Epithelial cell of prostate (primary cell): ENCODE measurements at regions not wholly inside any gene's neighbourhood (a gene's known extent, or its start where the extent isn't known, plus 50 kb on each side); places are given as distances from the start of the nearest gene placed in this dataset.

Experiments
- DNase-seq: peaks from one replicate; pipeline ENCODE4 v3.0.0-alpha.2; 2011; ENCODE audit warnings: low read depth, low spot score
- H3K27ac ChIP-seq: fragments of 450-650 bp; 2 replicates; pipeline ENCODE4 v1.5.1; 2017; ENCODE audit warnings: mild to moderate bottlenecking

- no peak overlapping the region for H3K27ac ChIP-seq
These were observed 143.8 kb upstream of the SLC1A4 start for GRCh38 chr2:64845273-64845905.

GRCh38 chr2:64846177-64846576 lies 143.0 kb upstream of the SLC1A4 start:
- H3K27ac ChIP-seq = no peak overlapping the region
- DNase-seq = no peak

More at GRCh38 chr2:64845273-64845905, 143.8 kb upstream of the SLC1A4 start:
- no peak for DNase-seq

- no peak for DNase-seq
- H3K27ac ChIP-seq = peak overlapping the region; percentile 47
These were observed 141.3 kb upstream of the SLC1A4 start for GRCh38 chr2:64847930-64848329.

GRCh38 chr2:64848363-64848762 lies 140.8 kb upstream of the SLC1A4 start:
- no peak for DNase-seq
- H3K27ac ChIP-seq = peak overlapping the region; percentile 47

GRCh38 chr2:64848945-64849344 lies 140.3 kb upstream of the SLC1A4 start:
- DNase-seq = no peak
- H3K27ac ChIP-seq = peak overlapping the region; percentile 47

- no peak overlapping the region for H3K27ac ChIP-seq
These were observed 138.6 kb upstream of the SLC1A4 start for GRCh38 chr2:64850642-64851041.

GRCh38 chr2:64852771-64853241 lies 136.4 kb upstream of the SLC1A4 start:
- no peak for DNase-seq
- H3K27ac ChIP-seq = no peak overlapping the region

More at GRCh38 chr2:64850642-64851041, 138.6 kb upstream of the SLC1A4 start:
- DNase-seq = no peak

GRCh38 chr2:64853306-64853705 lies 135.9 kb upstream of the SLC1A4 start:
- H3K27ac ChIP-seq = no peak overlapping the region

GRCh38 chr2:64853894-64854293 lies 135.3 kb upstream of the SLC1A4 start:
- no peak for DNase-seq
- H3K27ac ChIP-seq = no peak overlapping the region

More at GRCh38 chr2:64853306-64853705, 135.9 kb upstream of the SLC1A4 start:
- no peak for DNase-seq

GRCh38 chr2:64854773-64855237 lies 134.4 kb upstream of the SLC1A4 start:
- no peak for DNase-seq
- H3K27ac ChIP-seq = no peak overlapping the region

- no peak overlapping the region for H3K27ac ChIP-seq
- no peak for DNase-seq
These were observed 131.4 kb upstream of the SLC1A4 start for GRCh38 chr2:64857581-64858471.

- no peak for DNase-seq
- H3K27ac ChIP-seq = peak overlapping the region; percentile 60
These were observed 130.5 kb upstream of the SLC1A4 start for GRCh38 chr2:64858541-64859311.

- H3K27ac ChIP-seq = peak overlapping the region; percentile 60
- DNase-seq = no peak
These were observed 129.6 kb upstream of the SLC1A4 start for GRCh38 chr2:64859312-64860212.

- H3K27ac ChIP-seq = peak overlapping the region; percentile 60
- no peak for DNase-seq
These were observed 128.8 kb upstream of the SLC1A4 start for GRCh38 chr2:64860276-64860885.

GRCh38 chr2:64860936-64861335 lies 128.3 kb upstream of the SLC1A4 start:
- no peak overlapping the region for H3K27ac ChIP-seq
- DNase-seq = no peak

- no peak for DNase-seq
- no peak overlapping the region for H3K27ac ChIP-seq
These were observed 127.5 kb upstream of the SLC1A4 start for GRCh38 chr2:64861452-64862397.

- DNase-seq = no peak
- H3K27ac ChIP-seq = no peak overlapping the region
These were observed 126.6 kb upstream of the SLC1A4 start for GRCh38 chr2:64862623-64863022.
